ENCODE measurements at regions not wholly inside any gene's neighbourhood (a gene's known extent, or its start where the extent isn't known, plus 50 kb on each side); places are given as distances from the start of the nearest gene placed in this dataset.

DNA sequence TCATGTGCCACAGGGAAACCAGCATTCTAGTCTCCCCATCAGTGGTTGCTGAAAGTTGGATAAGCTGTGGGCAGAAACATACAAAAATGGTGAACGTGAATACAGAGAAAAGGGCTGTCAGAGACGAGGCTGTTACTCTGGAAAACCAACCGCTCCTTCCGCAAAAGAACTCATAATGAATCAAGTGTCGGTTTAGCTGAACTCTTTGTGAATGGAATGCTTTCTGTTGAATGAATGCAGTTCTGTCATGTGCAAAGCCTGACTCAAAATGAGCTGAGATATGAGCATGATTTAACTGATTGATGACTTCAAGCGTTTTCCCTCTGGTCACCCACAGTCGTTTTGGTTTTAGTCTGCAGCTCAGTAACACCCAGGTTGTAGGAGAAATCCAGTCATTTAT, 298.3 kb downstream of the ETS1 start:
- no peak overlapping the region for H3K27ac ChIP-seq
- ATAC-seq = no peak

DNA sequence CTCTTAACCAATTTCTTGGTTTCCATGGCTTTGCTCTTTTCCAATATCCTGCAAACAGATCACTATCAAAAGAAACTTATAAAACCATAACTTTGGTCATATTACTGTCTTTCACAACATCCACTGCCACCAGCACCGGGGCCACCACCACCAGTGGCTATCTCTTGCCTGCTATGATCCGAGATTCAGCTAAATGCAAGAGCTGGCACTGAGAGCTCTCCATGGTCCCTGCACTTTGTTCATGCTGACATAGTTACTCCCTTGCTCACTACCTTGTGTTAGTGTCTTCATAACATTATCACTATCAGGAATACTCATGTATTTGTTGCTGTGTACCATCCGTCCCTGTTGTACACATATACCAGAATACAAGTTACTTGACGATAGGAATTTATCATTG, 299.0 kb downstream of the ETS1 start:
- no peak for DNase-seq
- intact Hi-C loops (cut with DNase I) = no loop called here
- H3K27me3 ChIP-seq (ENCODE audit: low read depth) = no peaks in the 10 kb centered on the region
- TF ChIP-seq, protein P1, sequence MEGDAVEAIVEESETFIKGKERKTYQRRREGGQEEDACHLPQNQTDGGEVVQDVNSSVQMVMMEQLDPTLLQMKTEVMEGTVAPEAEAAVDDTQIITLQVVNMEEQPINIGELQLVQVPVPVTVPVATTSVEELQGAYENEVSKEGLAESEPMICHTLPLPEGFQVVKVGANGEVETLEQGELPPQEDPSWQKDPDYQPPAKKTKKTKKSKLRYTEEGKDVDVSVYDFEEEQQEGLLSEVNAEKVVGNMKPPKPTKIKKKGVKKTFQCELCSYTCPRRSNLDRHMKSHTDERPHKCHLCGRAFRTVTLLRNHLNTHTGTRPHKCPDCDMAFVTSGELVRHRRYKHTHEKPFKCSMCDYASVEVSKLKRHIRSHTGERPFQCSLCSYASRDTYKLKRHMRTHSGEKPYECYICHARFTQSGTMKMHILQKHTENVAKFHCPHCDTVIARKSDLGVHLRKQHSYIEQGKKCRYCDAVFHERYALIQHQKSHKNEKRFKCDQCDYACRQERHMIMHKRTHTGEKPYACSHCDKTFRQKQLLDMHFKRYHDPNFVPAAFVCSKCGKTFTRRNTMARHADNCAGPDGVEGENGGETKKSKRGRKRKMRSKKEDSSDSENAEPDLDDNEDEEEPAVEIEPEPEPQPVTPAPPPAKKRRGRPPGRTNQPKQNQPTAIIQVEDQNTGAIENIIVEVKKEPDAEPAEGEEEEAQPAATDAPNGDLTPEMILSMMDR (IDR thresholded peaks at IDR 0.05) = no peak
- no peaks in the 10 kb centered on the region for H3K36me3 ChIP-seq
- peaks cover 25% of the 10 kb centered on the region for H3K4me1 ChIP-seq
- ATAC-seq = no peak
- H3K27ac ChIP-seq = no peak overlapping the region
- H3K9me3 ChIP-seq = no peaks in the 10 kb centered on the region
- no peak overlapping the region for H3K4me3 ChIP-seq

More for the DNA sequence above, 298.3 kb downstream of the ETS1 start:
- Histone ChIP-seq H3K9me3 (no peaks in the 10 kb centered on the region), H3K36me3 (no peaks in the 10 kb centered on the region), H3K27me3 (ENCODE audit: low read depth) (no peaks in the 10 kb centered on the region), H3K4me3 (no peak overlapping the region), H3K4me1 (peaks cover 31% of the 10 kb centered on the region)
- intact Hi-C loops (cut with DNase I) = no loop called here
- DNase-seq = no peak
- TF ChIP-seq, protein P1 (IDR thresholded peaks at IDR 0.05) = no peak

DNA sequence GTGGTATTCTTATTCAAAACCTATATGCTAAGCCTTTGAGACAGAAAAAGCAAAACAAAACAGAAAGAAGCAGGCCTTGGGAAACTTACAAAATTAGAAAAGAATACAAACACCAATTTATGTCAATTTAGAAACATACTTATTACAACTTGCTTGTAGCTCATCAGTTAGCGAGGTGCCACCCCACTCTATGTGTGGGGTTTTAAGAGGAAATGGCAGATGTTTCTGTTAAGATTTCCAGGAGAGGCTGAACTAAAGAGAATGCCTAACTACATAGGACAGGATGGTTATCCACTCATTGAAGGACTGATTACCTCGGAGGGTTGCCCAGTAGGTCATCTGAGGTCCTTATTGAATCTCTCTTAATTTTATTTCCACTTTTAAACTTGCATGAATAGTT, 302.0 kb downstream of the ETS1 start:
- ATAC-seq (no peak), DNase-seq (no peak)
- Histone ChIP-seq H3K4me1 (peaks cover 8% of the 10 kb centered on the region), H3K27ac (no peak overlapping the region), H3K36me3 (no peaks in the 10 kb centered on the region), H3K4me3 (no peak overlapping the region), H3K27me3 (ENCODE audit: low read depth) (no peaks in the 10 kb centered on the region), H3K9me3 (no peaks in the 10 kb centered on the region)
- TF ChIP-seq, protein P1 (IDR thresholded peaks at IDR 0.05) = no peak
- intact Hi-C loops (cut with DNase I) = no loop called here

DNA sequence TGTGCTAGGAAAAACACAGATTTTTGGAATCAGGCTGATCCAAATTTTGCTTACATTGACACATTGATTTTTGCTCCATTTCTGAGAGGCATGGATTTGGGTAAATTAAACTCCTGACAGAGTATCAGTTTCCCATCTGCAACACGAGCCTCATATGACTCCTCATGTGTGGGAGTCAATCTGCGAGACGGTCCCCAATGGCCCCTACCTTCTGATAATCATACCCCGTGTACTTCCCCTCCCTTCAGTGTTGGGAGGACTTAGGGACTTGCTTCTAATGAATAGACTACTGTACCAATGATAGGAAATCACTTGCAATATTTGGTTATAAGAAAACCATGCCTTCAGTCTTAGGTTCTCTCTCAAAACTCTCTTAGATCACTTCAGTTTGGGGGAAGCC, 302.7 kb downstream of the ETS1 start:
- intact Hi-C loops (cut with DNase I) = no loop called here
- H3K36me3 ChIP-seq = no peaks in the 10 kb centered on the region
- no peaks in the 10 kb centered on the region for H3K27me3 ChIP-seq (ENCODE audit: low read depth)
- ATAC-seq (no peak), DNase-seq (no peak)
- TF ChIP-seq, protein P1 (IDR thresholded peaks at IDR 0.05) = no peak
- peaks cover under 1% of the 10 kb centered on the region for H3K4me1 ChIP-seq
- no peak overlapping the region for H3K4me3 ChIP-seq
- H3K27ac ChIP-seq = no peak overlapping the region
- H3K9me3 ChIP-seq = no peaks in the 10 kb centered on the region

DNA sequence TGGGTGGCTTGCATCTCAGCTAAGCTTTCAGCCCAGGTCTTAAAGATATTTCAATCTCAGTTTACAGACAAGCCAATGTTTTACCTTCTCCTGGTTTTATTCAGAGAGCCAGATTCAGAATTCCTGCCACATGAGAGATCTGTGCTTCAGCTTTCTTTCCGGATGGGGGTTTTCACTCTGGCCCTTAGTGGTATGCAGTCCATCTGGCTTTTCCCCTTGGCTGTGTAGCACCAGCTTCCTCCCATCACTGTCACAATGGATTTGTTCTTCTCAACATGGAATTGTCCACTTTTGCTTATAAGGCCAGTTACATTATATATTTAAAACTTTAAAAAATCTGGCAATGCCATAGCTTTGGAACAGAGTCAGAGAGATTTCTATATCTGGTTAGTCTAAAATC, 303.9 kb downstream of the ETS1 start:
- DNase-seq (no peak), ATAC-seq (no peak)
- Histone ChIP-seq H3K27me3 (ENCODE audit: low read depth) (no peaks in the 10 kb centered on the region), H3K36me3 (no peaks in the 10 kb centered on the region), H3K4me1 (no peaks in the 10 kb centered on the region), H3K27ac (peak overlapping the region; percentile 13), H3K9me3 (no peaks in the 10 kb centered on the region), H3K4me3 (no peak overlapping the region)
- TF ChIP-seq, protein P1 (IDR thresholded peaks at IDR 0.05) = no peak
- intact Hi-C loops (cut with DNase I) = no loop called here

DNA sequence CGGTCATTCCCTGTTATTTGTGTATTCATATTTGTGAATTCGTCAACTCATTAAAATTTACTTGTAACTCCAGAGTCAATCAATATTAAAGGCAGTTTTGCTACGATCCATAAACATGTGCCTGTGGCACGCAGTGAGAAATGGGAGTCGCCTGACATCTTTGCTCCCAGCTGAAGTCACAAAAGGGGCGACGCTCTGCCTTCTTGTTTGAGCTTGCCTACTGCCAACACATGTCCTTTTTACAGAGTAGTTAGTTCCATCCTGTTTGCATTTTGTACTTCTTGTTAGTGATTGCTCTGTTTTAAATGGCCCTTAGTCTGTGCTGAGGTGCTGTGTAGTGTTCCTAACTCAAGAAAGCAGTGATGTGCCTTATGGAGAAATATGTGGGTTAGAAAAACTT, 305.3 kb downstream of the ETS1 start:
- DNase-seq (no peak), ATAC-seq (no peak)
- TF ChIP-seq, protein P1 (IDR thresholded peaks at IDR 0.05) = no peak
- H3K27me3 ChIP-seq (ENCODE audit: low read depth) = no peaks in the 10 kb centered on the region
- intact Hi-C loops (cut with DNase I) = no loop called here
- H3K4me1 ChIP-seq = no peaks in the 10 kb centered on the region
- H3K36me3 ChIP-seq = no peaks in the 10 kb centered on the region
- no peak overlapping the region for H3K27ac ChIP-seq
- no peak overlapping the region for H3K4me3 ChIP-seq
- no peaks in the 10 kb centered on the region for H3K9me3 ChIP-seq

Measured in lower lobe of right lung (tissue), 2 donors.